DND-41 (cell line): ENCODE measurements at regions not wholly inside any gene's neighbourhood (a gene's known extent, or its start where the extent isn't known, plus 50 kb on each side); places are given as distances from the start of the nearest gene placed in this dataset.

Source experiments
- ATAC-seq: fragments of 200-7000 bp; cut with Tn5 transposase; 3 replicates; pipeline ENCODE4 v1.9.1; 2021; ENCODE audit warnings: low read depth; ENCODE audit not compliant: insufficient read depth
- DNase-seq: peaks from one replicate; pipeline ENCODE4 v3.0.0-alpha.2; 2020
- H2AFZ ChIP-seq: 2 replicates; pipeline ENCODE4 v1.6.0; 2012; ENCODE audit warnings: low read depth, low read length
- H3K27ac ChIP-seq: 2 replicates; pipeline ENCODE4 v1.5.1; 2012; ENCODE audit warnings: low read length, inconsistent platforms
- H3K27me3 ChIP-seq: fragments of 200-600 bp; sonication (generic); 2 replicates; pipeline ENCODE4 v1.6.0; 2012; ENCODE audit warnings: low read length, mild to moderate bottlenecking, inconsistent platforms; ENCODE audit not compliant: insufficient read depth, poor library complexity
- H3K36me3 ChIP-seq: 2 replicates; pipeline ENCODE4 v1.5.1; 2012; ENCODE audit warnings: low read length, inconsistent platforms; ENCODE audit not compliant: insufficient read depth
- H3K4me1 ChIP-seq: 2 replicates; pipeline ENCODE4 v1.5.1; 2012; ENCODE audit warnings: mild to moderate bottlenecking, low read length; ENCODE audit not compliant: insufficient read depth
- H3K4me2 ChIP-seq: 2 replicates; pipeline ENCODE4 v1.6.0; 2012; ENCODE audit warnings: mild to moderate bottlenecking, moderate library complexity, low read length, inconsistent platforms; ENCODE audit not compliant: insufficient read depth
- H3K4me3 ChIP-seq, 2 experiments: fragments of 200-600 bp in 1 of 2; shearing (Covaris generic) in 1 of 2; 2 replicates each; pipeline ENCODE4 v1.5.1; 2012 to 2016; ENCODE audit warnings: inconsistent platforms in 2 of 2, low read length in 2 of 2, mild to moderate bottlenecking in 2 of 2, low read depth in 1 of 2, moderate library complexity in 1 of 2
- H3K79me2 ChIP-seq: 2 replicates; pipeline ENCODE4 v1.6.0; 2012; ENCODE audit warnings: low read length, inconsistent platforms; ENCODE audit not compliant: insufficient read depth
- H3K9ac ChIP-seq: 2 replicates; pipeline ENCODE4 v1.6.0; 2012; ENCODE audit warnings: low read depth, mild to moderate bottlenecking, inconsistent platforms, low read length, moderate library complexity
- H3K9me3 ChIP-seq: 2 replicates; pipeline ENCODE4 v1.5.1; 2012; ENCODE audit warnings: low read length, moderate library complexity, mild to moderate bottlenecking, inconsistent platforms; ENCODE audit not compliant: insufficient read depth, severe bottlenecking
- H4K20me1 ChIP-seq: 2 replicates; pipeline ENCODE4 v1.6.0; 2012; ENCODE audit warnings: low read length; ENCODE audit not compliant: insufficient read depth
- EZH2 ChIP-seq: IDR thresholded peaks from 3 replicates; pipeline ENCODE4 v1.6.1; 2012; ENCODE audit warnings: borderline replicate concordance, low read depth, mild to moderate bottlenecking, moderate library complexity, low read length, inconsistent platforms; ENCODE audit not compliant: severe bottlenecking
- TF ChIP-seq, protein P1 (sequence below): IDR thresholded peaks from 2 replicates; pipeline ENCODE4 v1.5.1; 2012; ENCODE audit warnings: borderline replicate concordance, low read length, moderate library complexity, mild to moderate bottlenecking; ENCODE audit not compliant: poor library complexity, severe bottlenecking; ENCODE audit errors: extremely low read depth

DNA sequence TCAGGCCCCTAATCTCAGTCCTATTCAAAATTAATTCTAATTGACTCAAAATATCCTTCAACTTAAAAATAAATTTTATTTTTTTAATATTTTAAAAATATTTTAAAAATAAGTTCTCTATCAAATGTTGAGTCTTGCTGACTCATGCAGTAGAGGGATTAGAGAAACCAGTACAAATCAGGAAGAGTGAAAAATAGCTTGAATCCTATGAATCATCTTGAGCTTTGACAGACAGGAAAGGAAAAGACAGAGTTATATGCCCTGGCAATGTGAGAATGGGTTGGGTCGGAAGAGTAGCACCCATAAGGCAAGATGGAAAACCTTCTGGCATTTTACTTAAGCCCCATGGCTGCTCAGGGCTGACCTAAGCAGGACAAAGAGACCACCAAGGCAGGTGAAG is 346.6 kb upstream of the RUNX1 start:
- H3K9me3 ChIP-seq = no peaks in the 10 kb centered on the region
- DNase-seq (no peak), ATAC-seq (no peak)
- no peaks in the 10 kb centered on the region for H4K20me1 ChIP-seq
- H3K27me3 ChIP-seq = no peaks in the 10 kb centered on the region
- H3K27ac ChIP-seq = peak overlapping the region; percentile 18; the same call in 1 of the 2 replicates
- H3K4me3 ChIP-seq = no peak overlapping the region
- H3K79me2 ChIP-seq = no peaks in the 10 kb centered on the region
- H3K4me1 ChIP-seq = peaks cover 24% of the 10 kb centered on the region
- H3K9ac ChIP-seq = no peak overlapping the region
- H2AFZ ChIP-seq = no peak overlapping the region
- no peak overlapping the region for H3K4me2 ChIP-seq
- TF ChIP-seq EZH2 = no peak
- TF ChIP-seq, protein P1, sequence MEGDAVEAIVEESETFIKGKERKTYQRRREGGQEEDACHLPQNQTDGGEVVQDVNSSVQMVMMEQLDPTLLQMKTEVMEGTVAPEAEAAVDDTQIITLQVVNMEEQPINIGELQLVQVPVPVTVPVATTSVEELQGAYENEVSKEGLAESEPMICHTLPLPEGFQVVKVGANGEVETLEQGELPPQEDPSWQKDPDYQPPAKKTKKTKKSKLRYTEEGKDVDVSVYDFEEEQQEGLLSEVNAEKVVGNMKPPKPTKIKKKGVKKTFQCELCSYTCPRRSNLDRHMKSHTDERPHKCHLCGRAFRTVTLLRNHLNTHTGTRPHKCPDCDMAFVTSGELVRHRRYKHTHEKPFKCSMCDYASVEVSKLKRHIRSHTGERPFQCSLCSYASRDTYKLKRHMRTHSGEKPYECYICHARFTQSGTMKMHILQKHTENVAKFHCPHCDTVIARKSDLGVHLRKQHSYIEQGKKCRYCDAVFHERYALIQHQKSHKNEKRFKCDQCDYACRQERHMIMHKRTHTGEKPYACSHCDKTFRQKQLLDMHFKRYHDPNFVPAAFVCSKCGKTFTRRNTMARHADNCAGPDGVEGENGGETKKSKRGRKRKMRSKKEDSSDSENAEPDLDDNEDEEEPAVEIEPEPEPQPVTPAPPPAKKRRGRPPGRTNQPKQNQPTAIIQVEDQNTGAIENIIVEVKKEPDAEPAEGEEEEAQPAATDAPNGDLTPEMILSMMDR = no peak
- H3K36me3 ChIP-seq = no peaks in the 10 kb centered on the region

DNA sequence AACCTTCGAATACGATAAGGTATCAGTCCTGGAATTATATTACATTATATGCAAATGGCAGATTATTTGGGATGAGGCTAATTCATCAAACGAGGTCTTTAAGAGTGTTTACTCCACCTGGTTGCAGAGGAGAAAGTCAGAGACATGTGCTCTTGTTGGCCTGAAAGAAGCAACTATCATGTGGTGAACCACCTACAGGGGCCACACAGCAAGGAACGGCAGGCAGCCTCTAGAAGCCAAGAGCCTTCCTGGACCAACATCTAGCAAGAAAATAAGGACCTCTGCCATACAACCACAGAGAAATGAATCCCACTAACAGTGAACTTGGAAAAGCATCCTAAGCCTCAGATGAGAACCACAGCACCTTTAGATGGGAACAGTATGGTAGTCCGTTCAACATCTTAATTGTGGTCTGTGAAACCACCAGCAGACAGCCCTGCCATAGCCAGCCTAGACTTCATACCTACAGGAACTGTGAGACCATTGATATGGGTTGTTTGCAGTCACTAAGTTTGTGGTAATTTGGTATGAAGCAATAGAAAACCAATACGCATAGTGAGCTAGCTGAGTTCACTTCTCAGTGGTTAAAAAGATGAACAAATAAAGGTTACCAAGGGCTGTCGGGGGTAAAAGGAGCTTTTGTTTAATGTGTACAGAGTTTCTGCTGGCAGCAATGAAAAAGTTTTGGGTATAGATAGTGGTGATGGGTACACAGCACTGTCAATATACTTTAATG is 345.7 kb upstream of the RUNX1 start:
- Histone ChIP-seq H3K36me3 (no peaks in the 10 kb centered on the region), H3K9ac (no peak overlapping the region), H2AFZ (no peak overlapping the region), H3K79me2 (no peaks in the 10 kb centered on the region), H3K27me3 (no peaks in the 10 kb centered on the region), H3K9me3 (no peaks in the 10 kb centered on the region), H3K27ac (no peak overlapping the region), H4K20me1 (no peaks in the 10 kb centered on the region), H3K4me1 (peaks cover 18% of the 10 kb centered on the region), H3K4me3 (no peak overlapping the region), H3K4me2 (no peak overlapping the region)
- ATAC-seq (peak; percentile 59), DNase-seq (no peak)
- TF ChIP-seq, protein P1 = no peak
- no peak for TF ChIP-seq EZH2

DNA sequence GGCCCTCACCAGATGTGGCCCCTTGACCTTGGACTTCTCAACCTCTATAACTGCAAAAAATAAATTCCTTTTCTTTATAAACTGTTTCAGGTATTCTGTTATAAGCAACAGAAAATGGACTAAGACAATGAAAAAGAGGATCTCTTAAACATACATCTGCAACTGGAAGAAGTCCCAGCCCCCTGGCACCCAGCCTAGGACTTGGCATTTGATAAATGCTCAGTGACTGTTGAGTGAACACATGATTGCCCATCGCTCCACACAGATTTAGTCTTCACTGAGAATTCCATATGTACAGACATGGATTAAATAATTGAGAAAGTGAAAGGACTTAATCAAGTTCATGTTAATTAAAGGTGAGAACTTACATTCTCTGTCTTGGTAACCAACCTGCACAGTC is 344.9 kb upstream of the RUNX1 start:
- ATAC-seq (no peak), DNase-seq (no peak)
- H3K9ac ChIP-seq = no peak overlapping the region
- H3K4me3 ChIP-seq = no peak overlapping the region
- H3K9me3 ChIP-seq = no peaks in the 10 kb centered on the region
- H3K79me2 ChIP-seq = no peaks in the 10 kb centered on the region
- no peaks in the 10 kb centered on the region for H4K20me1 ChIP-seq
- no peak for TF ChIP-seq EZH2
- TF ChIP-seq, protein P1 = no peak
- H3K36me3 ChIP-seq = no peaks in the 10 kb centered on the region
- H3K27ac ChIP-seq = no peak overlapping the region
- no peak overlapping the region for H3K4me2 ChIP-seq
- peaks cover 10% of the 10 kb centered on the region for H3K4me1 ChIP-seq
- H2AFZ ChIP-seq = no peak overlapping the region
- H3K27me3 ChIP-seq = no peaks in the 10 kb centered on the region
